ENCODE measurements at regions not wholly inside any gene's neighbourhood (a gene's known extent, or its start where the extent isn't known, plus 50 kb on each side); places are given as distances from the start of the nearest gene placed in this dataset.

DNA sequence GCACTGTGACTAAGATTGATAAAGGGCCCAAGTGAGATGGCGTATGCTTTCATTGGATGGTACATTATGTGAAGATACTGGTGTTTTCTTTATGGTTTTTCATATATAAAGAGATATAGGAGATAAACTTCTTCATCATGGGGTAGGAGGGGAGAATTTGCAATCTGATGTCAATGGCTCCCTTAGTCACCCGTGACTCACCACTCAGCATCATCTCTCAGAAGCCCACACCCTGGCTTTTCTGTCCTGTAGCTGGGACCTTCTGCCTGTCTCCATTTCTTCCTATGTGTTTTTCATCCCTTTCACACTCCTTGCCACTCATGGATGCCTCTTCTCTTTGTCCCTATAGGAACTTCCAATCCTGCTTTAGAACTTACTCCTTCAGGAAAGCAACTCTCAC lies 114.3 kb upstream of the SEMA6D start:
- H3K23me2 ChIP-seq (ENCODE audit: low read depth, low read length) = no peaks in the 10 kb centered on the region
- no peak overlapping the region for H3K4me3 ChIP-seq (ENCODE audit: extremely low read depth in 1 of 4, insufficient read depth in 2 of 4, low read depth in 3 of 4, low read length in 4 of 4)
- H3K79me2 ChIP-seq (ENCODE audit: control insufficient read depth in 1 of 2, insufficient read depth in 2 of 2, low read length in 2 of 2) = no peaks in the 10 kb centered on the region
- no peak overlapping the region for H3K4me2 ChIP-seq (ENCODE audit: insufficient read depth in 1 of 2, low read depth in 2 of 2, low read length in 2 of 2)
- no peaks in the 10 kb centered on the region for H3K36me3 ChIP-seq (ENCODE audit: control insufficient read depth in 2 of 4, insufficient read depth in 4 of 4, low read length in 3 of 4)
- H4K5ac ChIP-seq (ENCODE audit: insufficient read length, low read depth, low read length) = no peak overlapping the region
- DNase-seq (ENCODE audit: low read depth in 1 of 2, low spot score in 2 of 2) = no peak
- CTCF ChIA-PET (ENCODE audit: partially characterized antibody) = interaction anchor here (0.7 to 1.2 kb wide), 3 partner anchors 16 to 407 kb away, joined by 3 to 4 read pairs (median 3); no protein-coding TSS in a partner anchor
- no peak overlapping the region for H3K14ac ChIP-seq (ENCODE audit: insufficient read length)
- no peak overlapping the region for H4K8ac ChIP-seq (ENCODE audit: extremely low read depth, insufficient read depth, low read length)
- H3K18ac ChIP-seq (ENCODE audit: extremely low read depth, low read length) = no peak overlapping the region
- POLR2A ChIA-PET (ENCODE audit: partially characterized antibody) = no interaction called here
- H2AK5ac ChIP-seq (ENCODE audit: low read depth, low read length) = no peak overlapping the region
- no peak overlapping the region for H2BK5ac ChIP-seq (ENCODE audit: low read depth, low read length)
- no peaks in the 10 kb centered on the region for H3K9me3 ChIP-seq (ENCODE audit: insufficient read depth in 2 of 2, low read depth in 1 of 2, low read length in 1 of 2)
- H4K91ac ChIP-seq (replicated peaks; ENCODE audit: insufficient read length, low read length) = no peak overlapping the region
- H2BK12ac ChIP-seq (ENCODE audit: low read depth, low read length) = no peak overlapping the region
- H3K27me3 ChIP-seq (replicated peaks in 1 of 4; ENCODE audit: control insufficient read depth in 3 of 4, extremely low read depth in 1 of 4, insufficient read depth in 3 of 4, low read length in 3 of 4) = no peaks in the 10 kb centered on the region
- H3K27ac ChIP-seq (ENCODE audit: low read depth, low read length) = no peak overlapping the region
- FAIRE-seq = no peak
- 97% methylated on average over 2 of the region's 2 CpGs; no CpG with 5 or more reads in 1 of the 2 experiments for WGBS, 2 experiments (ENCODE audit: extremely low coverage in 1 of 2, insufficient coverage in 1 of 2, insufficient read length in 1 of 2, insufficient replicate concordance in 2 of 2, low coverage in 1 of 2, low lambda C conversion rate in 2 of 2, missing lambda C conversion rate in 1 of 2)
- H2AFZ ChIP-seq (ENCODE audit: low read length) = no peak overlapping the region
- H2BK15ac ChIP-seq (ENCODE audit: low read length) = no peak overlapping the region
- H3K56ac ChIP-seq (replicated peaks; ENCODE audit: insufficient read length, low read depth, low read length) = no peak overlapping the region
- H3K4ac ChIP-seq (replicated peaks; ENCODE audit: insufficient read length, low read depth, low read length) = no peak overlapping the region
- no peak overlapping the region for H3K9ac ChIP-seq (replicated peaks in 1 of 4; ENCODE audit: extremely low read depth in 1 of 4, low read depth in 3 of 4, low read length in 3 of 4)
- H3K4me1 ChIP-seq (replicated peaks in 1 of 4; ENCODE audit: control insufficient read depth in 3 of 4, insufficient read depth in 4 of 4, low read length in 3 of 4) = peaks cover 0 to 6% (median 0%) of the 10 kb centered on the region in 4 experiments; a peak in 1 of 7 replicates
- no peaks in the 10 kb centered on the region for H3K79me1 ChIP-seq (ENCODE audit: low read depth, low read length)
- H2BK20ac ChIP-seq (ENCODE audit: low read length) = no peak overlapping the region
- no peaks in the 10 kb centered on the region for H4K20me1 ChIP-seq (replicated peaks in 1 of 2; ENCODE audit: control insufficient read depth in 1 of 2, insufficient read depth in 2 of 2, low read length in 2 of 2)
- H2BK120ac ChIP-seq (replicated peaks; ENCODE audit: low read depth, low read length) = no peak overlapping the region
- no peak overlapping the region for H3K23ac ChIP-seq (ENCODE audit: insufficient read length)
- TF ChIP-seq BACH1 (IDR thresholded peaks at IDR 0.05; ENCODE audit: low read length) = no peak
- no peak for TF ChIP-seq CHD2 (IDR thresholded peaks at IDR 0.05; ENCODE audit: low read length)
- TF ChIP-seq RFX5 (IDR thresholded peaks at IDR 0.05; ENCODE audit: borderline replicate concordance, low read depth, low read length) = no peak
- TF ChIP-seq CBX5 (IDR thresholded peaks at IDR 0.05; ENCODE audit: low read depth, low read length) = no peak
- TF ChIP-seq PHF8 (conservative IDR thresholded peaks at IDR 0.05; ENCODE audit: low read depth, low read length) = no peak
- no peak for TF ChIP-seq POU5F1 (IDR thresholded peaks at IDR 0.05; ENCODE audit: low read depth, low read length)
- no peak for TF ChIP-seq SIN3A (conservative IDR thresholded peaks at IDR 0.05 in 1 of 2, IDR thresholded peaks at IDR 0.05 in 1 of 2; ENCODE audit: low read depth in 1 of 2, low read length in 2 of 2)
- TF ChIP-seq POLR2AphosphoS5 (IDR thresholded peaks at IDR 0.05; ENCODE audit: low read depth, low read length) = no peak
- TF ChIP-seq, protein P1, sequence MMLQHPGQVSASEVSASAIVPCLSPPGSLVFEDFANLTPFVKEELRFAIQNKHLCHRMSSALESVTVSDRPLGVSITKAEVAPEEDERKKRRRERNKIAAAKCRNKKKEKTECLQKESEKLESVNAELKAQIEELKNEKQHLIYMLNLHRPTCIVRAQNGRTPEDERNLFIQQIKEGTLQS (IDR thresholded peaks at IDR 0.05; ENCODE audit: insufficient read depth, low read depth, low read length) = no peak
- TF ChIP-seq HDAC6 (IDR thresholded peaks at IDR 0.05; ENCODE audit: low read depth, low read length) = no peak
- no peak for TF ChIP-seq KDM4A (IDR thresholded peaks at IDR 0.05; ENCODE audit: low read depth, low read length, severe bottlenecking)
- TF ChIP-seq CTBP2 (IDR thresholded peaks at IDR 0.05; ENCODE audit: borderline replicate concordance, insufficient read depth, insufficient read length, low read length) = no peak
- no peak for TF ChIP-seq HDAC2 (IDR thresholded peaks at IDR 0.05; ENCODE audit: borderline replicate concordance in 1 of 2, low read depth in 2 of 2, low read length in 2 of 2)
- no peak for TF ChIP-seq BRCA1 (IDR thresholded peaks at IDR 0.05; ENCODE audit: low read depth, low read length)

All from H1 (cell line).